ENCODE measurements at regions not wholly inside any gene's neighbourhood (a gene's known extent, or its start where the extent isn't known, plus 50 kb on each side); places are given as distances from the start of the nearest gene placed in this dataset.

GRCh38 chr2:134201533-134201932, 52.3 kb upstream of the MGAT5 start:
- Histone ChIP-seq H3K9ac (replicated peaks in 1 of 4; ENCODE audit: extremely low read depth in 1 of 4, low read depth in 3 of 4, low read length in 3 of 4) (no peak overlapping the region), H4K91ac (replicated peaks; ENCODE audit: insufficient read length, low read length) (no peak overlapping the region), H3K4me2 (ENCODE audit: insufficient read depth in 1 of 2, low read depth in 2 of 2, low read length in 2 of 2) (no peak overlapping the region), H3K79me1 (ENCODE audit: low read depth, low read length) (peaks cover 7% of the 10 kb centered on the region), H3K14ac (ENCODE audit: insufficient read length) (no peak overlapping the region), H2AK5ac (ENCODE audit: low read depth, low read length) (no peak overlapping the region), H4K8ac (ENCODE audit: extremely low read depth, insufficient read depth, low read length) (no peak overlapping the region), H4K20me1 (replicated peaks in 1 of 2; ENCODE audit: control insufficient read depth in 1 of 2, insufficient read depth in 2 of 2, low read length in 2 of 2) (peaks cover 0 to 11% of the 10 kb centered on the region in 2 experiments), H3K23ac (ENCODE audit: insufficient read length) (no peak overlapping the region), H3K4me3 (ENCODE audit: extremely low read depth in 1 of 4, insufficient read depth in 2 of 4, low read depth in 3 of 4, low read length in 4 of 4) (no peak overlapping the region), H2BK5ac (ENCODE audit: low read depth, low read length) (no peak overlapping the region), H3K56ac (replicated peaks; ENCODE audit: insufficient read length, low read depth, low read length) (no peak overlapping the region), H3K4ac (replicated peaks; ENCODE audit: insufficient read length, low read depth, low read length) (no peak overlapping the region), H3K79me2 (ENCODE audit: control insufficient read depth in 1 of 2, insufficient read depth in 2 of 2, low read length in 2 of 2) (peaks cover 0 to 70% of the 10 kb centered on the region in 2 experiments; a peak in 3 of 4 replicates), H2AFZ (ENCODE audit: low read length) (no peak overlapping the region), H2BK120ac (replicated peaks; ENCODE audit: low read depth, low read length) (no peak overlapping the region), H3K27ac (ENCODE audit: low read depth, low read length) (no peak overlapping the region), H2BK20ac (ENCODE audit: low read length) (no peak overlapping the region), H2BK12ac (ENCODE audit: low read depth, low read length) (no peak overlapping the region), H3K36me3 (ENCODE audit: control insufficient read depth in 2 of 4, insufficient read depth in 4 of 4, low read length in 3 of 4) (no peaks in the 10 kb centered on the region), H4K5ac (ENCODE audit: insufficient read length, low read depth, low read length) (no peak overlapping the region), H2BK15ac (ENCODE audit: low read length) (no peak overlapping the region), H3K23me2 (ENCODE audit: low read depth, low read length) (no peaks in the 10 kb centered on the region), H3K27me3 (replicated peaks in 1 of 4; ENCODE audit: control insufficient read depth in 3 of 4, extremely low read depth in 1 of 4, insufficient read depth in 3 of 4, low read length in 3 of 4) (no peaks in the 10 kb centered on the region), H3K18ac (ENCODE audit: extremely low read depth, low read length) (no peak overlapping the region), H3K9me3 (ENCODE audit: insufficient read depth in 2 of 2, low read depth in 1 of 2, low read length in 1 of 2) (no peaks in the 10 kb centered on the region), H3K4me1 (replicated peaks in 1 of 4; ENCODE audit: control insufficient read depth in 3 of 4, insufficient read depth in 4 of 4, low read length in 3 of 4) (peaks cover 14 to 29% (median 25%) of the 10 kb centered on the region in 4 experiments)
- 79% methylated on average over 7 of the region's 7 CpGs; no CpG with 5 or more reads in 1 of the 2 experiments for WGBS, 2 experiments (ENCODE audit: extremely low coverage in 1 of 2, insufficient coverage in 1 of 2, insufficient read length in 1 of 2, insufficient replicate concordance in 2 of 2, low coverage in 1 of 2, low lambda C conversion rate in 2 of 2, missing lambda C conversion rate in 1 of 2)
- TF ChIP-seq SIRT6 (IDR thresholded peaks at IDR 0.05; ENCODE audit: low read length) (no peak), KDM4A (IDR thresholded peaks at IDR 0.05; ENCODE audit: low read depth, low read length, severe bottlenecking) (no peak), RXRA (IDR thresholded peaks at IDR 0.05; ENCODE audit: insufficient read depth, low read depth, low read length) (no peak), TAF1 (IDR thresholded peaks at IDR 0.05; ENCODE audit: low read depth, low read length) (no peak), JUN (IDR thresholded peaks at IDR 0.05; ENCODE audit: low read depth, low read length) (no peak), BCL11A (IDR thresholded peaks at IDR 0.05; ENCODE audit: low read depth in 2 of 2, low read length in 2 of 2) (no peak), SP2 (IDR thresholded peaks at IDR 0.05; ENCODE audit: low read length) (no peak), ASH2L (IDR thresholded peaks at IDR 0.05; ENCODE audit: low read length) (no peak), SRF (IDR thresholded peaks at IDR 0.05; ENCODE audit: low read depth, low read length) (no peak), MAFK (IDR thresholded peaks at IDR 0.05; ENCODE audit: low read depth, low read length) (no peak), SIX5 (IDR thresholded peaks at IDR 0.05; ENCODE audit: low read depth, low read length) (no peak), ATF3 (IDR thresholded peaks at IDR 0.05; ENCODE audit: insufficient read depth, low read depth, low read length) (no peak), SP4 (IDR thresholded peaks at IDR 0.05; ENCODE audit: low read length) (no peak), POU5F1 (IDR thresholded peaks at IDR 0.05; ENCODE audit: low read depth, low read length) (no peak), EGR1 (IDR thresholded peaks at IDR 0.05; ENCODE audit: borderline replicate concordance, low read depth, low read length) (no peak)
- ChIA-PET CTCF (ENCODE audit: partially characterized antibody) (interaction anchor here (0.9 to 12.8 kb wide), 5 partner anchors 14 to 210 kb away, joined by 3 to 240 read pairs (median 4); no protein-coding TSS in a partner anchor), POLR2A (ENCODE audit: partially characterized antibody) (interaction anchor here (8.0 kb wide), 1 partner anchor 80 kb away, joined by 37 read pairs; no protein-coding TSS in a partner anchor)
- FAIRE-seq (no peak), DNase-seq (ENCODE audit: low read depth in 1 of 2, low spot score in 2 of 2) (no peak)

All from H1 (cell line).